ENCODE measurements at regions not wholly inside any gene's neighbourhood (a gene's known extent, or its start where the extent isn't known, plus 50 kb on each side); places are given as distances from the start of the nearest gene placed in this dataset.

DNA sequence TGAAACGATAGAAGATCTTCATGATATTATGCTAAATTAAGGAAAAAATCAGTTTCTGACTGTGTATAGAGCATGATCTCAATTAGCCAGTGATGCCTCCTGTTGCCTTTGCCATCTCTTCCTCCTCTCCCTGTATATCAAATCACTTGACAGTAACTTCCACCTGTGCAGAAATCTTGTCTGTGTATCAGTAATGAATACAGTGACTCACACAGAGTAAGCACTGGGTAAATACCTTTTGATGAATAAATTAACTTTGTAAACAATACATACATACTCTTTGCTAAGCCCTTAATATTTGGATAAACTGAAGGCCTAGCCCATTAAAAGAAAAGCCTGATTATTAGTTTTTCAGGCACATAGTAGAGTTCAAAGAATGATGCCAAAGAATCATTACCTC lies 610.6 kb upstream of the NRP1 start:
- H3K36me3 ChIP-seq (ENCODE audit: control insufficient read depth in 2 of 2, extremely low read depth in 1 of 2, insufficient read depth in 2 of 2, low read length in 2 of 2): no peaks in the 10 kb centered on the region
- dilution Hi-C loops (cut with MboI; ENCODE audit: extremely low pct_ligation_motif_present, low sequenced_read_pairs): no loop called here
- no peak for FAIRE-seq
- no peaks in the 10 kb centered on the region for H3K79me2 ChIP-seq (ENCODE audit: control insufficient read depth, insufficient read depth, low read length)
- no peak overlapping the region for H3K4me3 ChIP-seq (ENCODE audit: control insufficient read depth in 2 of 3, extremely low read depth in 1 of 3, insufficient read depth in 2 of 3, low read depth in 1 of 3, low read length in 3 of 3)
- H3K9me3 ChIP-seq (ENCODE audit: control insufficient read depth, low read depth, low read length): no peaks in the 10 kb centered on the region
- H3K27me3 ChIP-seq (ENCODE audit: control insufficient read depth, extremely low read depth, insufficient read depth, low read length): no peaks in the 10 kb centered on the region
- TF ChIP-seq CTCF (optimal IDR thresholded peaks at IDR 0.05 in 1 of 3, IDR thresholded peaks at IDR 0.05 in 1 of 3, conservative IDR thresholded peaks at IDR 0.05 in 1 of 3; ENCODE audit: extremely low read depth in 1 of 3, insufficient read depth in 2 of 3, low read length in 3 of 3) (no peak), EZH2 (IDR thresholded peaks at IDR 0.05; ENCODE audit: low read length) (no peak)
- no peak overlapping the region for H3K9ac ChIP-seq (ENCODE audit: control insufficient read depth, extremely low read depth, insufficient read depth, low read length)
- no peaks in the 10 kb centered on the region for H4K20me1 ChIP-seq (ENCODE audit: control insufficient read depth, extremely low read depth, insufficient read depth, low read length)
- DNase-seq (ENCODE audit: low read depth, low spot score): no peak
- H2AFZ ChIP-seq (ENCODE audit: control insufficient read depth, low read length): no peak overlapping the region
- H3K4me1 ChIP-seq (ENCODE audit: control insufficient read depth, extremely low read depth, insufficient read depth, low read length): no peaks in the 10 kb centered on the region
- H3K4me2 ChIP-seq (ENCODE audit: control insufficient read depth, extremely low read depth, insufficient read depth, low read depth, low read length): no peak overlapping the region
- H3K9me1 ChIP-seq (ENCODE audit: control insufficient read depth, extremely low read depth, insufficient read depth, low read length): no peaks in the 10 kb centered on the region
- no peak overlapping the region for H3K27ac ChIP-seq (ENCODE audit: control insufficient read depth, insufficient read depth, low read length)

DNA sequence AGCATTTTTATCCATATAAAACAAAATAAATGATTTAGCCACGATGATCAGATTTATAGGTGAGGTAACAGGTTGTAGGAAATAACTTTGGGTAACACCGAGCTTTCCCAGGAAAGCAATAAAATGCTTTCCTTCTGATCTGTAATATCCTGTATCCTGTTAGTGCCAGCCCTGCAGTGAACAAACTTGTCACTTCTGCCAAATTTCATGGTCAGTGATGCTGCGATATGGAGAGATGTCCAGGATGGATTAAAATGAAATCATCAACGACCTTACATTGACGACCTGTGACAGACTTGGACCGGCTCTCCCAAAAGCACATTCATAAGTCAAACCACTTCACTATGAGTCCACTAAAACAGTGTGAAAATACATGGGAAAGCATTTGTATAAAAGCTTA lies 608.0 kb upstream of the NRP1 start:
- no peak overlapping the region for H3K27ac ChIP-seq (ENCODE audit: control insufficient read depth, insufficient read depth, low read length)
- dilution Hi-C loops (cut with MboI; ENCODE audit: extremely low pct_ligation_motif_present, low sequenced_read_pairs): no loop called here
- FAIRE-seq: no peak
- no peaks in the 10 kb centered on the region for H3K9me3 ChIP-seq (ENCODE audit: control insufficient read depth, low read depth, low read length)
- no peak overlapping the region for H3K4me2 ChIP-seq (ENCODE audit: control insufficient read depth, extremely low read depth, insufficient read depth, low read depth, low read length)
- no peaks in the 10 kb centered on the region for H3K27me3 ChIP-seq (ENCODE audit: control insufficient read depth, extremely low read depth, insufficient read depth, low read length)
- TF ChIP-seq EZH2 (IDR thresholded peaks at IDR 0.05; ENCODE audit: low read length) (no peak), CTCF (optimal IDR thresholded peaks at IDR 0.05 in 1 of 3, IDR thresholded peaks at IDR 0.05 in 1 of 3, conservative IDR thresholded peaks at IDR 0.05 in 1 of 3; ENCODE audit: extremely low read depth in 1 of 3, insufficient read depth in 2 of 3, low read length in 3 of 3) (no peak)
- H2AFZ ChIP-seq (ENCODE audit: control insufficient read depth, low read length): no peak overlapping the region
- no peaks in the 10 kb centered on the region for H4K20me1 ChIP-seq (ENCODE audit: control insufficient read depth, extremely low read depth, insufficient read depth, low read length)
- H3K36me3 ChIP-seq (ENCODE audit: control insufficient read depth in 2 of 2, extremely low read depth in 1 of 2, insufficient read depth in 2 of 2, low read length in 2 of 2): no peaks in the 10 kb centered on the region
- H3K79me2 ChIP-seq (ENCODE audit: control insufficient read depth, insufficient read depth, low read length): no peaks in the 10 kb centered on the region
- DNase-seq (ENCODE audit: low read depth, low spot score): no peak
- H3K4me1 ChIP-seq (ENCODE audit: control insufficient read depth, extremely low read depth, insufficient read depth, low read length): no peaks in the 10 kb centered on the region
- H3K9ac ChIP-seq (ENCODE audit: control insufficient read depth, extremely low read depth, insufficient read depth, low read length): no peak overlapping the region
- no peaks in the 10 kb centered on the region for H3K9me1 ChIP-seq (ENCODE audit: control insufficient read depth, extremely low read depth, insufficient read depth, low read length)
- H3K4me3 ChIP-seq (ENCODE audit: control insufficient read depth in 2 of 3, extremely low read depth in 1 of 3, insufficient read depth in 2 of 3, low read depth in 1 of 3, low read length in 3 of 3): no peak overlapping the region

All from keratinocyte (primary cell).